ENCODE measurements at regions not wholly inside any gene's neighbourhood (a gene's known extent, or its start where the extent isn't known, plus 50 kb on each side); places are given as distances from the start of the nearest gene placed in this dataset.

DNA sequence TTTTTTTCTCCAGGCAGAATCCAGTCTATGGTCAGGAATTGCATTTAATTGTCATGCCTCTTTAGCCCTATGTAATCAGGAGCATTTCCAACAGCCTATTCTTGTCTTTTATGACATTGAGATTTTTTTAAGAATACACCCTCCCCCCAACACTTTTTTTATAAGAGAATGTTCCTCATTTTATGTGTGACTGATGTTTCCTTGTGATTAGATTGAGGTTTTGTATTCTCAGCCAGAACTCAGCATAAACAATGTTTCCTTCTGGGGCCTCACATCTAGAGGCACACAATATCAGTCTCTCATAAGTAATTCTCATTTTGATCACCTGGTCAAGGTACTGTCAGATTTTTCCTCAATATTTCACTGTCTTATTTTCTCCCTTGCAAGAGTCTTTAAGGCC, 193.4 kb upstream of the PDE1C start:
- Histone ChIP-seq H3K4me3 (no peak overlapping the region), H3K4me1 (no peaks in the 10 kb centered on the region), H3K9me3 (no peaks in the 10 kb centered on the region), H3K27ac (no peak overlapping the region), H3K36me3 (no peaks in the 10 kb centered on the region), H3K27me3 (replicated peaks in 1 of 7) (no peaks in the 10 kb centered on the region)
- DNase-seq, result no peak
- TF ChIP-seq POLR2AphosphoS5 (IDR thresholded peaks at IDR 0.05) (no peak), POLR2A (IDR thresholded peaks at IDR 0.05) (no peak)
- TF ChIP-seq, protein P1, sequence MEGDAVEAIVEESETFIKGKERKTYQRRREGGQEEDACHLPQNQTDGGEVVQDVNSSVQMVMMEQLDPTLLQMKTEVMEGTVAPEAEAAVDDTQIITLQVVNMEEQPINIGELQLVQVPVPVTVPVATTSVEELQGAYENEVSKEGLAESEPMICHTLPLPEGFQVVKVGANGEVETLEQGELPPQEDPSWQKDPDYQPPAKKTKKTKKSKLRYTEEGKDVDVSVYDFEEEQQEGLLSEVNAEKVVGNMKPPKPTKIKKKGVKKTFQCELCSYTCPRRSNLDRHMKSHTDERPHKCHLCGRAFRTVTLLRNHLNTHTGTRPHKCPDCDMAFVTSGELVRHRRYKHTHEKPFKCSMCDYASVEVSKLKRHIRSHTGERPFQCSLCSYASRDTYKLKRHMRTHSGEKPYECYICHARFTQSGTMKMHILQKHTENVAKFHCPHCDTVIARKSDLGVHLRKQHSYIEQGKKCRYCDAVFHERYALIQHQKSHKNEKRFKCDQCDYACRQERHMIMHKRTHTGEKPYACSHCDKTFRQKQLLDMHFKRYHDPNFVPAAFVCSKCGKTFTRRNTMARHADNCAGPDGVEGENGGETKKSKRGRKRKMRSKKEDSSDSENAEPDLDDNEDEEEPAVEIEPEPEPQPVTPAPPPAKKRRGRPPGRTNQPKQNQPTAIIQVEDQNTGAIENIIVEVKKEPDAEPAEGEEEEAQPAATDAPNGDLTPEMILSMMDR (IDR thresholded peaks at IDR 0.05 in 8 of 11, conservative IDR thresholded peaks at IDR 0.05 in 3 of 11), result no peak
- intact Hi-C loops (cut with DNase I; ENCODE audit: low total_unique reads), result no loop called here

DNA sequence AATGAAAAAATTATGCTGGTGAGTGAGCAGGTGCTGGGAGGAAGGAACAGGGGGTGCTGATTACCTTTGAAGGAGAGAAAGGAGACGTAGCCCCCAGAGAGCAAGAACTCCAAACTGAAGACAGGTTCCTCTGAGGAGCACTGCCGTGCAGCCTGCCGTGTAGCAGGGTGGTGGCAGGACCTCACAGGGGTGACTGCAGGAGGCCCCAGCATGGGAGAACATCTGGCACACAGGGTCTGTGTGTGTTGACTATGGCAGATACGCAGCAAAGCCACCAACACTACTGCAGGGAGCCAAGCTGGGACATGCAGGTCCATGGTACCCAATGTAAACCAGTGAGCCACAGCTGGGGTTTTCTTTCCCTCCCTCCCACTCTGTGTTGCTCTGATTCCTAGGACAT, 192.1 kb upstream of the PDE1C start:
- no peak overlapping the region for H3K27ac ChIP-seq
- H3K4me1 ChIP-seq, result no peaks in the 10 kb centered on the region
- no peaks in the 10 kb centered on the region for H3K9me3 ChIP-seq
- 55 to 69% (median 57%) methylated on average over 4 of the region's 4 CpGs for WGBS, 5 donors
- no peak overlapping the region for H3K4me3 ChIP-seq
- intact Hi-C loops (cut with DNase I; ENCODE audit: low total_unique reads), result no loop called here
- H3K27me3 ChIP-seq (replicated peaks in 1 of 7), result no peaks in the 10 kb centered on the region
- no peaks in the 10 kb centered on the region for H3K36me3 ChIP-seq
- no peak for DNase-seq
- TF ChIP-seq POLR2AphosphoS5 (IDR thresholded peaks at IDR 0.05), result no peak

DNA sequence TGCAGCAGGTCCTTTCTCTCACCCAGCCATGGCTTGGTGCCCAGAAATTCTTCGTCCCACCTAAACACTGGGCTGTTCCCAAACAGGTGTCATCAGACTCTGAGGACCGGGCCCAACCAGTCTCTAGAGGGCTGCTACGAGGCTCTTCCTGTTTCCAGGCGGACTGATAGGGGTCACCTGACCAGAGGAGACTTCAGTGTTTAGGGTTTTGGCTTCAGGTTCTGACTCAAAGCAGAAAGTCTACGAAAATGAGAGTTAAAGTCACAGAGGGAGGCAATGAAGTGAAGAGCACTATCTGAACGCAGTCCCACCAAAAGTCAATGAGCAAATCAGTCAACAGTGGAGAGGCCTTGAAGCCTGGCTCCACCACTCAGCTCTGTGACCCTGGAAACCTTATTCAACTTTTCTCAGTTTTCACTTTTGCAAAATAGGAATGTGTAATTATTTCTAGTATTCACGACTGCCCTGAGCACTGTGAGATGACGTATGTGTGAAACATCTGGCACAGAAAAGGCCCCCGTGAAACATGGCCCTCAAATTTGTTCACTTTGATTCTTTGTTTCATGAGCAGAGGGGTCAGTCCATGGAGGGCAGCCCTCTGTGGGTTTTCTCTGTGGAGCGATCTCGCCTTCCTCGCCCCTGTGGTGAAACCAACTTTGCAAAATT, 189.9 kb upstream of the PDE1C start:
- intact Hi-C loops (cut with DNase I; ENCODE audit: low total_unique reads), result no loop called here
- Histone ChIP-seq H3K27me3 (replicated peaks in 1 of 7) (no peaks in the 10 kb centered on the region), H3K9me3 (no peaks in the 10 kb centered on the region), H3K36me3 (no peaks in the 10 kb centered on the region), H3K4me1 (no peaks in the 10 kb centered on the region), H3K27ac (no peak overlapping the region), H3K4me3 (no peak overlapping the region)
- DNase-seq, result no peak
- TF ChIP-seq POLR2AphosphoS5 (IDR thresholded peaks at IDR 0.05), result no peak
- TF ChIP-seq POLR2A (IDR thresholded peaks at IDR 0.05), result no peak
- TF ChIP-seq, protein P1 (IDR thresholded peaks at IDR 0.05 in 8 of 11, conservative IDR thresholded peaks at IDR 0.05 in 3 of 11), result no peak
- WGBS, 5 donors, result 52 to 65% (median 62%) methylated on average over 12 of the region's 12 CpGs

DNA sequence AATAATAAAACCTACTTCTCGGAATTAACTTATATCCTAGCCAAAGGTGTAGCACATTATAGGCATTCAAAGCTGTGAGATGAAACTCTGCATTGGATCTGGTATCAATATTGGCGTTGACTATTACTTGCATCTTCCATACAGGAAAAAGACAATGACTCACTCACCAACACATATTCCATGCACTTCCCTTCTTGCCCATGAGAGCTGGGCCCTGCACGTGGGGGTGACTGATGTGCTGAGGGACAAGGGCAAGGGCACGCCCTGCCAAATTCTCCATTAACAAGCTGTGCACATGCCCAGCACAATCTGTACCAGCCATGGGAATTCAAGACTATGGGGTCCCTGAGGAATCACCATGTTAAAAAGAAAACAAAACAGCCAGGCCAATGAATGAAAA, 188.1 kb upstream of the PDE1C start:
- Histone ChIP-seq H3K27ac (no peak overlapping the region), H3K27me3 (replicated peaks in 1 of 7) (no peaks in the 10 kb centered on the region), H3K4me3 (no peak overlapping the region), H3K9me3 (no peaks in the 10 kb centered on the region), H3K36me3 (no peaks in the 10 kb centered on the region), H3K4me1 (no peaks in the 10 kb centered on the region)
- TF ChIP-seq POLR2AphosphoS5 (IDR thresholded peaks at IDR 0.05) (no peak), POLR2A (IDR thresholded peaks at IDR 0.05) (no peak)
- TF ChIP-seq, protein P1 (IDR thresholded peaks at IDR 0.05 in 8 of 11, conservative IDR thresholded peaks at IDR 0.05 in 3 of 11), result no peak
- no peak for DNase-seq
- intact Hi-C loops (cut with DNase I; ENCODE audit: low total_unique reads), result no loop called here
- 64 to 83% (median 69%) methylated on average over 4 of the region's 4 CpGs for WGBS, 5 donors

DNA sequence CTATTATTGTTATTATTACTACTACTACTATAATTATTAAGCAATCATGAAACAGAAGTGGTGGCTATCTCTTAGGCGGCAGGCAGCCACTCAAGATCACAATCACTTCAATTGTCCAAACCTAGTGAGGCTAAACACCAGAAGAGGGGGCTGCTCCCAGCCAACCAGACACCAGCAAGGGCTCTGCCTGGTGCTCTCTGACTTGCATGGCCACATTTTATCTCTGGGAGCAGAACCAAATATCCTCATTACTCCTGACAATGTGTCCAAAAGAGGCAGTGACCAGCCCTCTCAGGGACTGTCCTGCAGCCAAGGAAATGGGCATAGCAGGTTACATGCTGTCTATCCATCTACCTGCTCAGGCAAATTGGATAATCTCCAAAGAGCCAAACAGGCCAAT, 187.4 kb upstream of the PDE1C start:
- intact Hi-C loops (cut with DNase I; ENCODE audit: low total_unique reads), result no loop called here
- no peak for DNase-seq
- no peaks in the 10 kb centered on the region for H3K27me3 ChIP-seq (replicated peaks in 1 of 7)
- no peak overlapping the region for H3K4me3 ChIP-seq
- no peaks in the 10 kb centered on the region for H3K9me3 ChIP-seq
- no peak for TF ChIP-seq POLR2A (IDR thresholded peaks at IDR 0.05)
- TF ChIP-seq, protein P1 (IDR thresholded peaks at IDR 0.05 in 8 of 11, conservative IDR thresholded peaks at IDR 0.05 in 3 of 11), result no peak
- no peak for TF ChIP-seq POLR2AphosphoS5 (IDR thresholded peaks at IDR 0.05)
- no peak overlapping the region for H3K27ac ChIP-seq
- WGBS, 5 donors, result 75 to 90% (median 86%) methylated on average over 1 of the region's 1 CpG
- no peaks in the 10 kb centered on the region for H3K4me1 ChIP-seq
- no peaks in the 10 kb centered on the region for H3K36me3 ChIP-seq

Data from spleen (tissue), 11 donors.